HG03280 (cell line): ENCODE measurements at regions not wholly inside any gene's neighbourhood (a gene's known extent, or its start where the extent isn't known, plus 50 kb on each side); places are given as distances from the start of the nearest gene placed in this dataset.

Experiments used
- ATAC-seq: cut with Tn5 transposase; IDR thresholded peaks from one replicate; pipeline ENCODE4 v1.9.1; 2021; ENCODE audit warnings: mild to moderate bottlenecking, moderate library complexity; ENCODE audit not compliant: unreplicated experiment

DNA sequence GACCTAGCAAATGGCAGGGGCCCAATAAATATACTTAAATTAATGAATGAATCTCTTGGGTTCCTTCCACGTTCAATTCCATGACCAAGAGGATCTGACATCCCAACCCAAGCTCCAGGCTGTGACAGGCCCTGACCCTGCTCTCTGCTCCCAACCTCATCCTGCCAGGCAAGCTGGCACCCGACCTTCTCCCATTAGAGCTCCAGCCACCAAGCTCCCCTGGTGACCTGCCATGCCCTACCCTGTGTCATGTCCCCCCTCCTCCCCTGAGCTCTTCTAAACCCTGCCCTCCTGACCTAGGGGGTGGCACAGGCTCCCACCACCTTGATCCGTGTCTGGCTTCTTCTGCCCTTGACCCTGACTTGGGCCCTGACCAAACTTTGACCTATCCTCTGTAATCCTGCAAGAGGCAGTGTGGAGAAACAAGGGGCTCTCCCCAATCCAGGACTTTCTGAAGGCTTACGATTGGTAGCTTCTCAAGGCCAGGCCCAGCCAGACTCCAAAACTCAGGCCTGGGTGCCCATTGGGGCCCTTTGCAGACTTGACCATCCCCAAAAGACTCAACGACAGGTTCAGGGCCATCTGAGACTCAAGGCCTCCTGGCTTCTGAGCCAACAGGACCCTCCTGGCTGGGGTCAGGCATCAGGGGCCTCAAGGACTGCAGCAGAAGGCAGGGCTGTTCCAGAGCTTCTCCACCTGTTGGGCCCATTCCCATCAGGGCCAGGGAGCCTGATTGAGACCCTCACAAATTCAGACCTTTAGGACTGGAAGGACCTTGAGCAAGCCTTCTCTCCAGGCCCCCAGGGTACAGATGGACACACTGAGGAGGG is 249.0 kb downstream of the PTPRU start:
- no peak for ATAC-seq

DNA sequence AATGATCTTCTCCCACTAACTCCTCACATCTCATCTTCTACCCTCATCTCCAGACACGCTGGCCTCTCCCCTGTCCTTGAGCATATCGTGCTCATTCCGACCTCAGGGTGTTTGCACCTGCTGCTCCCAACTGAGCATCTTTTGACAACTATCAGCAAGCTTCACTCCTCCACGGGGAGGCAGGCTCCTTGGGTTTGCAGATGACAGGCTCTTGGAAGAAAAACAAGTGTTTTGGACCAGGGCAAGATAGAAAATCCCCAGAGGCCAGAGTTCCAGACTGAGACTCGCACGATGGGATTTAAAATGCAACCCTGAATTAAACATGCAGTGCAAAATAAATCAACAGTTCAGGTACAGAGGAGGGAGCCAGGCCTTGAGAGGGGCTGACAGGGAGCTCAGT is 246.7 kb downstream of the PTPRU start:
- ATAC-seq: no peak

DNA sequence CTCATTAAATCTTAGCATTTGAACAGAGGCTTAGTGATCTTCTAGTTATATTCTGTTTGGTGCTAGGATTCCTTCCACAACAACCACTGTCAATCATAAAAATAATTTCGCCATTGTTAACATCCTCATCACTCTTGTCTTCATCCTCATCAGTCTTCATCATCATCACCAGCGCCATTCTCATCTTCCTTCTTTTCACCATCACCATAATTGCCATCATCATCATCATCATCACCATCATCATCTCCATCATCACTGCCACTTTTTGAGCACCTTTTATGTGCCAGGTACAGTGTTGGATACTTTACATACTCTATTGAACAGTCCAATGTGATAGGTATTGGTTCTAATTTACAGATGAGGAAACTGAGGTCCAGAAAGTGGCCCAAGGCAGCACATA is 245.7 kb downstream of the PTPRU start:
- no peak for ATAC-seq

DNA sequence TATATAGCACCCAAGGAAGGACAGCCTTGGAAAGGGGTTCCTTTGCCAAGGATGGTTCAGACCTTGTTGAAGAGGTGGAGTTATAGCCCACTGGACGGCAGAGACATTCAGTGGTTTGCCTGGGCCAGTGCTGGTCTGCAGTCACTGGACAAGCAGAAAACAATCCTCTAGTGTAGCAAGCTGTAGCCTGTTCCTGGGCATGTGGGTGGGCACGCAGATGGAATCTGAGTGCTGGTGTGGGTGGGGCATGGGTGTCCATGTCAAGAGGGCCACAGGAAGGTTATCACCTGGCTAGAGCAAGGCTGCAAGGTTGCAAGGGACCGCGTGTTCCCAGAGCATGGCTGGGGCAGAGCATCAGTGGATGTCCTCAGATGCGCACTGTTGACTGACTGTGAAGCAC is 244.7 kb downstream of the PTPRU start:
- ATAC-seq: no peak

DNA sequence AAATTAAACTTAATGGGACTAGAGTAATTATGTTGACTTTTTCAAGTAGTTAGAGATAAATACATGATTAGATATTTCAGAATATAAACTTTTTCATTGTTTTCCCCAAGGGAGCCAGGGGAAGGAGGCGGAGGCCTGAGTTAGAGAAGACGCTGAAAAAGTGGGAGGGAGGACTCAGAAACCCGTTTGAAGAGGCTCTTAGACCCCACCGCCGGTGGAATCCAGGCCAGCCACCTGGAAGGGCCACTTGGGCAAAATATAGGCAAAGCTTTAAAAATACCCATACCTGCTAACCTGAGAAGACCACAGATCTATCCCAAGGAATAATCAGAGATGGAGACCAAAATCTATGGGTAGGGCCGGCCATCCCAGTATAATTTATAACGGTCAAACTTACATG is 242.6 kb downstream of the PTPRU start:
- no peak for ATAC-seq

DNA sequence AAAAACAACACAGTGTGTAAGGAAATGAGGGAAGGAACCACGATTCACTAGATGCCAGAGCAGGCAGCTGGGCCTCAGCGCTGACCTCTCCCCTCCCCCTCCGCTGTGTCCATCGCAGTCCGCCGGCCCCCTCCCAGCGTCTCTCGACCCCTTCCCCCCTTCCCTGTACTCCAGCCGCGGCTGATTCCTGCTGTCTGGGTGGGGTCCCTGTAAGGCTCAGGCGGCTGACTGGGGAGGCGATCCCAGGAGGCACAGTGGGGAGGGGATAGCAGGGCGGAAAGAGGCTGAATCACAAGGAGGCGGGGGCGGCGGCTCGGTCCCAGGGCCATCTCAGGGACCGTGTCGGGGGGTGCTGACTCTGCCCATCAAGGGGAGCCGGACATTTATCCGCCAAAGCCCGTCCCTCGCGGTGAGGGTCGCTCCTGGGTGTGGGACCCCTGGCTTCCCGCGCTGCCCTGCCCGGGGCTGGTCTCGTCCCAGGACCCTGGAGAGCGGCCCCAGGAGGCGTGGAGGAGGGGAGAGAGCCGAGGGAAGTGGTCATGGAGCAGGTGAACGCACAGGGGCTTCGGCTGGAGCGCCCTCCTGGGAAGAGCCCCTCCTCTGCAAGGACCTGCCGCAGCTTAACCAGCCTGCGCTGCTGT is 241.9 kb downstream of the PTPRU start:
- no peak for ATAC-seq

DNA sequence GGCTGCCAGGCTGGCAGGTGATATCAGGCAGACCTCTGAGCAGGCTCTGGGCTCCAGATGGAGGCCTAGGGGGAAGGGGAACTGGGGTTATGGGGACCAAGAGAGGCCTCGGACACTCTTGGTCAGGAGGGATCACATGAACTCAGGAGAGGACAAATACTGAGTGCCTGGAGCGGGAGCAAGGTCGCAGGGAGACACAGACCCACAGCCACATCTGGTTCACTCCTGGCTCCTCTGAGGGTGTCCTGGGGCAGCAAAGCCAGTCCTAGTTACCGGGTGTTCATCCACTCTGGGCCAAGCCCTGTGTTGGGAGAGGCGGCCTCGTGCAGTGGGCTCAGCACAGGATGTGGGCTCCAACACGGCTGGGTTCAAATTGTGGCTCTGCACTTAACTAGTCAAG is 239.0 kb downstream of the PTPRU start:
- no peak for ATAC-seq

DNA sequence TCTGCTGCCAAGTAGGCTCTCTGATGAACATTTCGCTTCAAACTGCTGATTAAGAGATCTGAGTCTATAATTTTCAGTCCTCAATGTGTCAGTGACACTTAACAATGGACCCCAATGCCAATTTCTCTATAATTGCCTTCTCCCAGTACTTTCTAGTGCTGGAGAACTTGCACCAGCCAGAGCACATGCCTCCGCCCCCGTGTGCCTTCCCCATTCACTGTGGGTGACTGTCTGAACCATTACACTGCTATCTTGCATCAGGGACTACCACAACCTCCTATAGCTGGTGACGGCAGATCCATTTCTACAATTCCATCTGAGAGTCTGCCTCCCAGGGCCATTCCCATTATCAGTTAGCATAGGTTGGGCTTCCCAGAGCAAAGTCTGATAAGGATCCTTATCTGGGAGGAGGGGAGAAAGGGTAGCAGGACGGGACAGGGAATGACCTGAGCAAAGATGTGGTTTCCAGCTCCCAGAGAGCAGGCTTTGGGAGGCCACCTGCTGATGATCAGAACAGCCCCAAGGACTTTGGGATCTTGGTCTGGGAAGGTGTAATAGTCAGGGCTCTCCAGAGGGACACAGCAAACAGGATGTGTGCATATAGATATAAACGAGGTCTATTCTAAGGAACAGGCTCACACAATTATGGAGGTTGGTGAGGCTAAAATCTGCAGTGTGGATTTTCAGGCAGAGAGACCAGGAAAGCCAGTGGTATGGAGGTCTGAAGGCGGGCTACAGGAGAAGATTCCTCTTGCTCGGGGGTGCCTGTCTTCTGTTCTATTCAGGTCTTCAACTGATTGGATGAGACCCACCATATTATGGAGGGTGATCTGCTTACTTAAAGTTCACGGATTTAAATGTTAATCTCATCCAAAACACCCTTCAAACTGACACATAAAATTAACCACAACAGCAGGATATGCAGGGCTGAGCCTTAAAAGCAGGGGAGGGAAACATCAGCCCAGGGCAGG is 238.2 kb downstream of the PTPRU start:
- no peak for ATAC-seq

DNA sequence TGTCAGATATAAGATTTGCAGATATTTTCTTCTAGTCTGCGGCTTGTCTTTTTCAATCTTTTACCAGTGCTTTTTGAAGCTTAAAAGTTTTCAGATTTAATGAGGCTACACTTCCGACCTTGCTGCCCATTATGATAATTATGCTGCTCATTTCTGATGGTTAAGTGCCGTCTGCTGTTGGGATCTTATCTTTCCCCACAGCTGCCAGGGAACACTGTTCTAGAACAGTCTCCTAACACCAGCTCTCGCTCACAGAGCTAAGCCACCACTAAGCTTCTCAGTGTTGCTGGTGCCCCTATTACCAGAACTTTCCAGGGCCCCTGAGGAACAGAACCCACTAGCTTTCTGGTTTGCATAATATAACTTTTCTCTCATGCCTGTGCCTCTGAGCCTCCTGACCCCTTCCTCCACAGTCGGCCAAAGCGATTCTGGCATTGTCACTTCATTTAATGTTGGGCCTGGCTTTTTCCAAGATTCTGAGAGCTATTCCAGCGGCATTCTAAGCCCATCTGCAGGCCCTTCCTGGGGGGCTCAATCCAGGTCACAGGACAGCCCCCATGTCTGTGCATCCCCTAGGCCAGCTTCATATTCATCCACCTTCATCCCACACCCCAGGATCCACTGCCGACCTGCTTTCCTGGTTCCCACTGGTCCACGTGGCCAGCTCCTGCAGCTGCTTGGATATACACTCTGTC is 237.0 kb downstream of the PTPRU start:
- ATAC-seq: no peak

DNA sequence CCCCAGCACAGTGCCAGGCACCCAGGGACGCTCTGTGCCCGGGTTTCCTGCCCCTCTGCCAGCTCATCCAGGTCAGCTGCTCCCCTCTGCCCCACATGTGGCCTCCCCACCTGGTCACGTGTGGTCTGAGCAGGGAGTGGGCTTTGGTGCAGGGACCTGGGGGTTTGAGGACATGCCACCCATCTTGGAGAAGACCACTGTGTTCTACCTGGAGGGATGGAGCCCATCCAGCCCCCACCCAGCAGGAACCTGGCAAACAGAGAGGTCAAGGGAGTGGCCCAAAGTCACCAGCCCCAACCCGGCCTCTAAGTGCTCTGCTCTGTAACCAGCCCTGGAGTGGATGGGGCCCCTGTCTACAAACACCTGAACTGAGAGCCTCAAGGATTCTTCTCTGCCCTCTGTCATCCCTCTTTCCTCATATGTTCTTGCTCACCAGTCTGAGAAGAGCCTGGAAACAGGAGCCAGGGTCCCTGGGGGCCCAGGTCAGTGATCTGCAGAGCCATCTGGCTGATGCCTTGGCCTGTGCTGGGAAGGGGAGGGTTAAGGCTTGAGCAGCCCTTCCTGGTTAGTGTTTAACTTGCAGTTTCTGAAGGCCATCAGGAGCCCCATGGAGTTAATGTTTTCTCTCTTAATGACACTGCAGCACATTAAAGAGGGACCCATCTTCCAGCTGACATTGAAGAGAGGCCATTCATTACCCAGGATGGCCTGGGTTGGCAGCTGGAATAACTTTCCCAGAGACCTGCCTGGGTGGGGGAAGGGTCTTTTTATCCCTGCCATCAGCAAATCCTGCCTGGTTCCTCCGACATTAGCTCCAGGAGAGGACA is 235.4 kb downstream of the PTPRU start:
- no peak for ATAC-seq

DNA sequence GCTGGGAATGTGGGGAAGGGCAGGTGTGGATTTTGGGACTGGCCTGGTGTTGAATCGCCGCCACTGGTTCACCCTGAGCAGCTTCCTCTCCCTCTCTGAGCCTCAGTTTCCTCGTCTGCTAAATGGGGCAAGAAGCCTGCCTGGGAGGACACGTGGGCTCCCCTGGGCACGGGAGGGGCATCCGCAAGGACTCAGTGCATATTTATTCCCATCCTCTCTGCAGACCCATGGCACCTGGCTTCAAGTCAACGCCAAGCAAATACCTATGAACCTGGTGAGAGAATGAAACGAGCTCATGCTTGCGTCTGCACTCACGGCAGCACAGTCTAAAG is 234.4 kb downstream of the PTPRU start:
- no peak for ATAC-seq

DNA sequence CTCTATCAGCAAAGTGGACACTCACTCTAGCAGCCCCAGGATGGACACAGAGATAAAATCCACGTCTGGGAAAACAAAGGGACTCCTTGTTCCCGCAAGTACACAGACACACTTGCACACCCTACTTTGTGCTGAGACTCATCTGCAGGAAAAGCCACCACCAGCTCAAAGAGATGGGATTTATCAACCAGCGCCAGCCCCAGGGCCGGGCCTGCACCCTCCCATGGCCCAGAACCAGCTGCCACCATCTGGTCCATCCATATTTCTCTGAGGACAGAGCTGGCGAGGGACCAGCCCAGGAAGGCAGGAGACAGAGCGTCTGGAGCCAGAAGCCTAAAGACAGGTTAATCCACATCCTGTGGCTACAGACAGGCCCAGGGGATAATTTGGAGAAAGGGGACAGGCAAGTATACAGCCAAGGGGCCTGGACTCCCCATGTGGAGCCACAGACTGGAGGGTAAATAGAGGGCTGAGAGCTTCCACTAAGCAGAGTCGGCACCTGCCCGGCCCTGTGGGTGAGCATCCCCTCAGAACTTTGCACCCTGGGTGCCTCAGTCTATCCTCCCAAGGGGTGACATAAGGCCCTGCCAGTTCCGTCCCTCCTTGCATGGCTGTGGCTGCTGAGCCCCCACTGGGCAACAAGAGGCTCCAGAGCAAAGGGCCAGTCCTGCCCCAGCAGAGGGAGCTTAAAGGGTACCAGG is 233.9 kb downstream of the PTPRU start:
- no peak for ATAC-seq

DNA sequence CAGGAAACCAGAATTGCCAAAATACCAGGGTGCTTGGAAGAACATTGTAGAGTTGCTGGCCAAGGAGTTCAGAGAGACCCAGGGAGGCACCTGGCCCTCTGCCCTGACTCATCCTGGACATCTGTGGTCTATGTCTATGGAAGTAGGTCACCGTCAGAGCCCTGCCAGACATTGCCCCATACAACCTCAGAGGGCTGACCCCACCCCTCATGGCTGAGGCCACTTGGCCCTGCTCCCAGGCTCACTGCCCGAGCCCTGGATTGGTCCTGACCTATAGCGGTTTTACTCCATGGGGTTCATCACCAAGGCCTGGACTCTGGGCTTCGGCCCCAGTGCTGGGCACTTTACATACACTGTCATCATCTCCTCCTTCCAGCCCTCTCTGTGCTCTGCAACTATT is 233.1 kb downstream of the PTPRU start:
- ATAC-seq: no peak

DNA sequence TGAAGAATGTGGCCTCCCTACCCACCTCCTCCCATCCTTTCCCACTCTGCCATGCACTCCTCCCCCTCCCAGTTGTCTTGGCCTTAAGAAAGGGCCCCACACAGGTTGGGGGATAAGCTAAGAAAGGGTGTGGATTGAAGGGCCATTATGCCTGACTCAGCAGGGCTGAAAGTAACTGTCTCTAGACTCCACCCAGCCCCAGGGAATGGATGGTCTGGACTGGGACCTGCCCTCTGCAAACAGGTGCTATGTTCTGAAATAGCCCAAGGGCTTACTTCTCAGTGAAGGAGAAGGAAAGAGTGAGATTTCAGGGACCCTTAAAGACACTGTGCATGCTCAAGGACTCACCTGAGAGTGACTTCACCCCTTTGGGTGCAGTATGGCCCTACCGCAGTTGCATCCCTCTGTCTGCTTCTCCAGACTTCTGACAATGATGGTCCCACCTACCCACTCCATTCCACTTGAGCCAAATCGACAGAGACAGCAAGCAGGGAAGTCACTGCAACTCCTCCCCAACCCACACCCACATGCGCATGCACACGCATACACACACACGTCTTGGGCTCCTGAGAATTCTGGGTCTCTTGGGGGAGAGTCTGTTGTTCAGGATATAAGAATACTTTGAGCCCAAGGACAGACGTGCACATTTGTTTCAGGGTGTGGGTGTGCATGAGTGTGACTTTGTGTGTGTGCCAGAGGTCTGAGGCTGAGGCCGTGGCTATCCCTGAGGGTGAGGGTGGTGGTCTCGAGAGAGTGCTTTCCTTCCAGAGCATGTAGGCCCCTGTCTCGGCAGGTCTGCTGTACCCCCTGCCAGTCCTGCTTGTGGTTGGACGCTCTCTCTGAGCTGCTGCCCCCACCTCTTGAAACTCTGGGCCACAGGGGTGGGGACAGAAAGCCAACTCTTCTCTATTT is 231.9 kb downstream of the PTPRU start:
- ATAC-seq: no peak

DNA sequence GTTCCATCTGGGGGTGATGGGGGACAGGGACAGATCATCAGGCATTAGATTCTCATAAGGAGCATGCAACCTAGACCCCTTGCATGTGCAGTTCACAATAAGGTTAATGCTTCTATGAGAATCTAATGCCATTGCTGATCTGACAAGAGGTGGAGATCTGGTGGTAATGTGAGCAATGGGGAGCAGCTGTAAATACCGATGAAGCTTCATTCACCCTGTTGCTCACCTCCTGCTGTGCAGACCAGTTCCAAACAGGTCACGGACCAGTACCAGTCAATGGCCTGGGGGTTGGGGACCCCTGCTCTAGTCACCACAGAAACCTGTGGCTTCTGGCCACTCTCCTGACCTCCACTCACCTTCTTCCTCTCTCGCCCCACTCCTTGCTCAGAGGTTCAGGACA is 229.9 kb downstream of the PTPRU start:
- no peak for ATAC-seq

DNA sequence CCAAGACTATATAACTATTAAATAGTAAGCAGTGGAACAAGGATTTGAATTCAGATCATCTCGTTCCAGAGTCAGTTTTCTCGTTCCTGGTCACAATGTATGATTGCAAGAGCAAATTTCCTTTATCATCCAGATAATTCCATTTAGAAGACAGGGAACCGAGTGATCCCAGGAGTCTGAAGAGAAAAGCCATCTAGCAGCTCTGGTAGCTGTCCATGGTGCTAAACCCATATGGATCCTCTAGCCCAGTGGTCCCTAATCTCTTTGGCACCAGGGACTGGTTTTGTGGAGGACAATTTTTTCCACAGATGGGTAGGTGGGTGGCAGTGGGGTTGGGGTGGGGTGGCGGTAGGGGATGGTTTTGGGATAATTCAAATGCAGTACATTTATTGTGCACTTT is 229.4 kb downstream of the PTPRU start:
- ATAC-seq: no peak

DNA sequence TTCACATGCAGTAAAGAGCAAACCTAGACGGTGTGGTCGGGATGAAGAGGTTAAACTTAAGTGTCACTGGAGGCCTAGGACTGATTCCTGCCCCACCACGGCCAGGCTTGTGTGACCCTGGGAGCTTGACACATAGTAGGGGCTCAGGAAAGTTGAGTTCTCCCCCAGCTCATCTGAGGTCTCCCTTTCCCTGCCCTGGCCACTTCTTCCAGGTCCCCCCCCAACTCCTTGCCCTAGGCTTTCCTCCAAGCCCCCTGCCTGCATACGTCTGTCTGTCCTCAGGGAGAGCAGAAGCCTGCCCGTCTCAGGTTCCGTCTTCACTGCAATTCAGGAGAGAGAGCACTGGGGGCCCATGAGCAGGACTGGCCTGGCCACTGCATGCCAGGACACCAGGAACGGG is 225.8 kb downstream of the PTPRU start:
- no peak for ATAC-seq

DNA sequence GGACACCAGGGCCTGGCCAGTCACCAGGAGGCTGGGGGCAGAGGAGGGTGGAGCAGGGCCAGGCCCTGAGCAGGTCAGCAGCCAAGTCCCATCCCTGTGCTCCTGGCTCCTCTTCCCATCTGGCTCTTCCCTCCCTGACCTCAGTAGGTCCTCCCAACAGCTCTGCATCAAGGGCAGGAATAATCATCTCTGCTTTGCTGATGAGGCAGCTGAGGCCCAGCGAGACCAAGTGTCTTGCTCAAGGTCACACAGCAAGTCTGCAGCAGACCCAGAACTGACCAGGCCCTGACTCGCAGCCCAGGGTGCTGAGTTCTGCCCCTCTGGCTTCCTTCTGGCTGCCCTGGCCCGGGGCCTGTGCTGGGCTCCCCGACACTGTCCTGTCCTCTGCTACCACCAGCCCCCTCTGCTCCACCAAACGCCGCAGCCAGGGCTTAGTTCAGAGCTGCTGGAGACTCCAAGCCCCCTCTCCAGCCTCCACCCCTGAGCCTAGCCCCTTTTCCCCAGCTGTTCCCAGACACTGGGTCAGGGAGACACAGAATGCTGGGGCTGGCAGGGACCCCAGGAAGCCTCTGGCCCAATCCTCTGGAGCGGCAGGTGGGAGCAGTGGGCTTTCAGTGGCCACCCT is 224.9 kb downstream of the PTPRU start:
- ATAC-seq: no peak
